Uterus (tissue), 2 donors: ENCODE measurements at regions not wholly inside any gene's neighbourhood (a gene's known extent, or its start where the extent isn't known, plus 50 kb on each side); places are given as distances from the start of the nearest gene placed in this dataset.

ENCODE experiments used
- CTCF ChIP-seq, 4 experiments: fragments of 200-600 bp in 2 of 4; fragments of 450-650 bp in 2 of 4; sonication (generic) in 2 of 4; IDR thresholded peaks; one replicate each; pipeline ENCODE4 v1.5.1; 2016 to 2019; ENCODE audit warnings: antibody characterized with exemption in 4 of 4, mild to moderate bottlenecking in 2 of 4, moderate library complexity in 1 of 4
- POLR2A ChIP-seq, 2 donors: fragments of 450-650 bp; IDR thresholded peaks; one replicate each; pipeline ENCODE4 v1.6.1; 2016; ENCODE audit warnings: antibody characterized with exemption in 2 of 2, mild to moderate bottlenecking in 1 of 2, moderate library complexity in 1 of 2

- TF ChIP-seq CTCF (IDR thresholded peaks at IDR 0.05), result no peak
- no peak for TF ChIP-seq POLR2A (IDR thresholded peaks at IDR 0.05)
Observed at GRCh38 chr10:8617792-8618191, 563.3 kb downstream of the GATA3 start.
